HUES64 (cell line): ENCODE measurements at regions not wholly inside any gene's neighbourhood (a gene's known extent, or its start where the extent isn't known, plus 50 kb on each side); places are given as distances from the start of the nearest gene placed in this dataset.
"Not testable (repeated sequence)": the region's sequence is repeated elsewhere in the genome, so short reads cannot be mapped to it uniquely, and the experiment has no call there.

Source experiments
- H3K27ac ChIP-seq: 2 replicates; pipeline ENCODE4 v1.7.0; 2013; ENCODE audit warnings: low read depth, low read length, inconsistent platforms
- H3K27me3 ChIP-seq: 2 replicates; pipeline ENCODE4 v1.6.1; 2013; ENCODE audit warnings: mild to moderate bottlenecking, low read length; ENCODE audit not compliant: insufficient read depth
- H3K36me3 ChIP-seq: 2 replicates; pipeline ENCODE4 v1.6.1; 2013; ENCODE audit warnings: mild to moderate bottlenecking, low read length; ENCODE audit not compliant: insufficient read depth
- H3K4me1 ChIP-seq: 2 replicates; pipeline ENCODE4 v1.6.1; 2013; ENCODE audit warnings: mild to moderate bottlenecking, low read length, moderate library complexity; ENCODE audit not compliant: insufficient read depth
- H3K4me3 ChIP-seq: 2 replicates; pipeline ENCODE4 v1.5.1; 2013; ENCODE audit warnings: mild to moderate bottlenecking, low read length, moderate library complexity
- H3K9ac ChIP-seq: 2 replicates; pipeline ENCODE4 v1.6.1; 2013; ENCODE audit warnings: mild to moderate bottlenecking, low read depth, low read length
- H3K9me3 ChIP-seq: 2 replicates; pipeline ENCODE4 v1.6.1; 2013; ENCODE audit warnings: low read depth, low read length; ENCODE audit not compliant: insufficient read depth
- WGBS: fragments of 150-250, 120-280 bp; methylation state at CpG from one replicate; pipeline ENCODE4 v1.1.7; 2013; ENCODE audit warnings: missing lambda C conversion rate; 5-methylcytosine and 5-hydroxymethylcytosine counted together

- H3K36me3 ChIP-seq = no peaks in the 10 kb centered on the region
- H3K27me3 ChIP-seq = no peaks in the 10 kb centered on the region
- H3K9ac ChIP-seq = no peak overlapping the region
- no peak overlapping the region for H3K27ac ChIP-seq
- no peaks in the 10 kb centered on the region for H3K4me1 ChIP-seq
- H3K9me3 ChIP-seq = no peaks in the 10 kb centered on the region
- H3K4me3 ChIP-seq = no peak overlapping the region
Observed at GRCh38 chr16:52751035-52751434, 204.1 kb upstream of the TOX3 start.

GRCh38 chr16:52748741-52749140, 201.8 kb upstream of the TOX3 start:
- no peak overlapping the region for H3K4me3 ChIP-seq
- H3K36me3 ChIP-seq = no peaks in the 10 kb centered on the region
- no peaks in the 10 kb centered on the region for H3K4me1 ChIP-seq
- H3K9ac ChIP-seq = no peak overlapping the region
- no peak overlapping the region for H3K27ac ChIP-seq
- H3K9me3 ChIP-seq = no peaks in the 10 kb centered on the region
- no peaks in the 10 kb centered on the region for H3K27me3 ChIP-seq
- 100% methylated on average over 4 of the region's 4 CpGs for WGBS

- Histone ChIP-seq H3K9ac (no peak overlapping the region), H3K9me3 (no peaks in the 10 kb centered on the region), H3K36me3 (no peaks in the 10 kb centered on the region), H3K27me3 (no peaks in the 10 kb centered on the region), H3K4me1 (peaks cover 2% of the 10 kb centered on the region), H3K27ac (no peak overlapping the region), H3K4me3 (no peak overlapping the region)
- WGBS = 91% methylated on average over 2 of the region's 2 CpGs
Observed at GRCh38 chr16:52747088-52747595, 200.2 kb upstream of the TOX3 start.

GRCh38 chr16:52743707-52744106, 196.8 kb upstream of the TOX3 start:
- WGBS = 93% methylated on average over 3 of the region's 3 CpGs
- Histone ChIP-seq H3K9ac (no peak overlapping the region), H3K27ac (no peak overlapping the region), H3K36me3 (no peaks in the 10 kb centered on the region), H3K4me3 (no peak overlapping the region), H3K4me1 (peaks cover 20% of the 10 kb centered on the region), H3K9me3 (no peaks in the 10 kb centered on the region), H3K27me3 (no peaks in the 10 kb centered on the region)

- Histone ChIP-seq H3K4me3 (no peak overlapping the region), H3K9me3 (no peaks in the 10 kb centered on the region), H3K9ac (no peak overlapping the region), H3K27me3 (no peaks in the 10 kb centered on the region), H3K36me3 (no peaks in the 10 kb centered on the region), H3K4me1 (peaks cover 20% of the 10 kb centered on the region), H3K27ac (no peak overlapping the region)
- WGBS = 100% methylated on average over 2 of the region's 4 CpGs
Observed at GRCh38 chr16:52742608-52743170, 195.7 kb upstream of the TOX3 start.

- H3K36me3 ChIP-seq = no peaks in the 10 kb centered on the region
- WGBS = 84% methylated on average over 7 of the region's 8 CpGs
- H3K27me3 ChIP-seq = no peaks in the 10 kb centered on the region
- no peak overlapping the region for H3K4me3 ChIP-seq
- no peak overlapping the region for H3K9ac ChIP-seq
- peaks cover 20% of the 10 kb centered on the region for H3K4me1 ChIP-seq
- peak overlapping the region; percentile 62; the same call in 1 of the 2 replicates for H3K27ac ChIP-seq
- H3K9me3 ChIP-seq = no peaks in the 10 kb centered on the region
Observed at GRCh38 chr16:52742052-52742451, 195.1 kb upstream of the TOX3 start.

- H3K9ac ChIP-seq = peak overlapping the region; percentile 24; the same call in 1 of the 2 replicates
- H3K36me3 ChIP-seq = no peaks in the 10 kb centered on the region
- 10% methylated on average over 7 of the region's 7 CpGs for WGBS
- H3K27me3 ChIP-seq = no peaks in the 10 kb centered on the region
- peak overlapping the region; percentile 27 for H3K4me3 ChIP-seq
- no peaks in the 10 kb centered on the region for H3K9me3 ChIP-seq
- H3K4me1 ChIP-seq = peaks cover 20% of the 10 kb centered on the region
- peak overlapping the region; percentile 62 for H3K27ac ChIP-seq
Observed at GRCh38 chr16:52741351-52741750, 194.4 kb upstream of the TOX3 start.

- Histone ChIP-seq H3K4me1 (peaks cover 20% of the 10 kb centered on the region), H3K27ac (peak overlapping the region; percentile 62), H3K27me3 (no peaks in the 10 kb centered on the region), H3K36me3 (no peaks in the 10 kb centered on the region), H3K4me3 (peak overlapping the region; percentile 27; the same call in 1 of the 2 replicates), H3K9ac (peak overlapping the region; percentile 24; the same call in 1 of the 2 replicates), H3K9me3 (no peaks in the 10 kb centered on the region)
- 79% methylated on average over 4 of the region's 4 CpGs for WGBS
Observed at GRCh38 chr16:52740766-52741165, 193.8 kb upstream of the TOX3 start.

- Histone ChIP-seq H3K4me3 (no peak overlapping the region), H3K27ac (no peak overlapping the region), H3K9ac (no peak overlapping the region), H3K4me1 (peaks cover 20% of the 10 kb centered on the region), H3K27me3 (no peaks in the 10 kb centered on the region), H3K36me3 (no peaks in the 10 kb centered on the region), H3K9me3 (no peaks in the 10 kb centered on the region)
- 92% methylated on average over 2 of the region's 2 CpGs for WGBS
Observed at GRCh38 chr16:52740333-52740732, 193.4 kb upstream of the TOX3 start.

GRCh38 chr16:52738992-52739391, 192.0 kb upstream of the TOX3 start:
- H3K36me3 ChIP-seq, H3K9me3 ChIP-seq, H3K27ac ChIP-seq, H3K27me3 ChIP-seq, H3K4me3 ChIP-seq, H3K9ac ChIP-seq: not testable (repeated sequence)
- peaks cover 20% of the 10 kb centered on the region for H3K4me1 ChIP-seq
- WGBS = 93% methylated on average over 1 of the region's 2 CpGs

- H3K27ac ChIP-seq = no peak overlapping the region
- 0 out of 2 replicates have a peak, but pooled peaks cover 3% of the 10 kb centered on the region for H3K4me1 ChIP-seq
- WGBS = 93% methylated on average over 24 of the region's 24 CpGs
- no peaks in the 10 kb centered on the region for H3K27me3 ChIP-seq
- H3K9me3 ChIP-seq = peaks cover 24% of the 10 kb centered on the region
- H3K9ac ChIP-seq = no peak overlapping the region
- H3K4me3 ChIP-seq = no peak overlapping the region
- H3K36me3 ChIP-seq = no peaks in the 10 kb centered on the region
Observed at GRCh38 chr16:52731219-52731875, 184.4 kb upstream of the TOX3 start.
